ENCODE measurements at regions not wholly inside any gene's neighbourhood (a gene's known extent, or its start where the extent isn't known, plus 50 kb on each side); places are given as distances from the start of the nearest gene placed in this dataset.
"Not testable (repeated sequence)": the region's sequence is repeated elsewhere in the genome, so short reads cannot be mapped to it uniquely, and the experiment has no call there.

- H3K27ac Mint-ChIP-seq: no peak overlapping the region
- POLR2A ChIA-PET: interaction anchor here (1.2 kb wide), 1 partner anchor 10 kb away, joined by 4 read pairs; no protein-coding TSS in a partner anchor
Measured at GRCh38 chr11:121358760-121359159, 66.2 kb downstream of the SC5D start.

GRCh38 chr11:121359591-121359990 lies 67.0 kb downstream of the SC5D start:
- H3K27ac Mint-ChIP-seq: no peak overlapping the region
- DNase-seq: no peak
- POLR2A ChIA-PET: interaction anchor here (1.0 to 1.2 kb wide), 2 partner anchors 9 to 93 kb away, joined by 3 to 4 read pairs; partner anchors contain the start of gene SORL1-AS1
- H3K27me3 Mint-ChIP-seq: peaks cover 2% of the 10 kb centered on the region
- CTCF ChIA-PET: no interaction called here
- H3K9me3 Mint-ChIP-seq: no peaks in the 10 kb centered on the region
- no peaks in the 10 kb centered on the region for H3K4me1 Mint-ChIP-seq
- no peaks in the 10 kb centered on the region for H3K36me3 Mint-ChIP-seq (ENCODE audit: low read depth)
- H3K4me3 Mint-ChIP-seq: no peak overlapping the region

More at GRCh38 chr11:121358760-121359159, 66.2 kb downstream of the SC5D start:
- Mint-ChIP-seq H3K4me1 (no peaks in the 10 kb centered on the region), H3K4me3 (no peak overlapping the region), H3K27me3 (peaks cover 3% of the 10 kb centered on the region), H3K9me3 (no peaks in the 10 kb centered on the region), H3K36me3 (ENCODE audit: low read depth) (no peaks in the 10 kb centered on the region)
- no peak for DNase-seq
- CTCF ChIA-PET: no interaction called here

- H3K9me3 Mint-ChIP-seq; POLR2A ChIA-PET; H3K27me3 Mint-ChIP-seq; H3K4me3 Mint-ChIP-seq; H3K36me3 Mint-ChIP-seq (ENCODE audit: low read depth); DNase-seq; CTCF ChIA-PET; H3K27ac Mint-ChIP-seq: not testable (repeated sequence)
- peaks cover 12% of the 10 kb centered on the region for H3K4me1 Mint-ChIP-seq
Measured at GRCh38 chr11:121362955-121363354, 70.4 kb downstream of the SC5D start.

DNA sequence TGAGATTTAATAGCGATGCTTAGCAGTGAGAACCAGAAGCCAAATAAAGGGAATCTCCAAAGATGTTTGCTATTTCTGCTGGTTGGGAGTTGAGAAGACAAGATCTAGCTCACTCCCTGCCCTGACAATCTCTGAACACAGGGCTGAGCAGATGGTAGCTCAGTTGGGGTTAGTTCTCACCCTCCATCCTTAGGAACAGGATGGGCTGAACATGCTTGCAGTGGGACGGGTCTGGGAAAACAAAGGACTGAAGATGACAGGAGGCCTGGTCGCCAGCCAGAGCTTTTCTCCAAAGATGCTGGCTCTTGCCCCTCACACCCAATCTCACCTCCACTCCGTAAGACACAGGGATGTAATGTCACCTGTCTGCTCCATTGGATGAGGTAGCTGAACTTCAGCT lies 72.7 kb downstream of the SC5D start:
- no peaks in the 10 kb centered on the region for H3K27me3 Mint-ChIP-seq
- peaks cover 26% of the 10 kb centered on the region for H3K4me1 Mint-ChIP-seq
- ChIA-PET CTCF (no interaction called here), POLR2A (no interaction called here)
- H3K27ac Mint-ChIP-seq: no peak overlapping the region
- no peak overlapping the region for H3K4me3 Mint-ChIP-seq
- no peaks in the 10 kb centered on the region for H3K9me3 Mint-ChIP-seq
- H3K36me3 Mint-ChIP-seq (ENCODE audit: low read depth): peaks cover 2% of the 10 kb centered on the region
- DNase-seq: no peak

GRCh38 chr11:121366038-121366437 lies 73.5 kb downstream of the SC5D start:
- H3K9me3 Mint-ChIP-seq: peaks cover 2% of the 10 kb centered on the region
- no peak for DNase-seq
- CTCF ChIA-PET: no interaction called here
- no peaks in the 10 kb centered on the region for H3K27me3 Mint-ChIP-seq
- H3K4me3 Mint-ChIP-seq: no peak overlapping the region
- H3K36me3 Mint-ChIP-seq (ENCODE audit: low read depth): peaks cover 2% of the 10 kb centered on the region
- H3K27ac Mint-ChIP-seq: no peak overlapping the region
- H3K4me1 Mint-ChIP-seq: peaks cover 26% of the 10 kb centered on the region
- POLR2A ChIA-PET: no interaction called here

DNA sequence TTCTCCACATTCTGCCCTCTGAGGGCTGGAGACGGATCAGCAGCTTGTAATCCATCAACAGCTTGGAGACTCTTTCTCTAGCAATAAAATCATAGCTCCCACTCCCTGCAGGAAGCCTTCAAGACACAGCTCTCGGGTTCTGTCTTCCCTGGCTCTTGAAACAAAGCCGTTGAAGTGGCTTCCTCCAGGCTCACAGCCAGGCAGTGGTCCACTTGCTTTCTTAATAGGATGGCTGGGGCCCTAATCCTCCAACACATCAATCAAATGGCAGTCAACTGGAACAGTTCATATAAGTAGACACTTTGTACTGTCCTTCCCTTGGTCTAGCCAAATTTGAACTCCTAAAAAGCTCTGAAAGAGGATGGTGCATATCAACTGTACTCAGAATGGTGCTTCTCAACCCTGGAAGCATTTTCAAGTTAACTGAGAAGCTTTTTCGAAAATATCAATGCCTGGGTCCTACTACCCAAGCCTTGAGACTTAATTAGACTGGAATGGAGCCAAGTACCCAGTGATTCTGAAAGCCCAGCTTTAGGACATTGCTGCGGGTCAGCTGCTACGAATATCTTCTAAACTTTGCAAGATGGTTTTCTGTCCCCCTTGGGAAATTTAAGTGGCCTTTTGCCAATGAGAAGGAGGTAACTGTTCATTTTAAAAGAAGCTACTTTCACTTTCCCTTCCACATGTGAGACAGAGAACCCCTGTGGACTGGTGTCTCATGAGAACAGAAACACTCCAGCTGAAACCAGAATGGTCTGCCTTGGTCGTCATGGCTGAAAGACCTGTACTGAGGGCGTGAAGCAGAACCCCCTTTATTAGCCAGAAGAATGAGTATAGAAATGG lies 74.7 kb downstream of the SC5D start:
- CTCF ChIA-PET: interaction anchor here (0.8 to 1.5 kb wide), 7 partner anchors 9 to 224 kb away, joined by 3 read pairs; no protein-coding TSS in a partner anchor
- H3K36me3 Mint-ChIP-seq (ENCODE audit: low read depth): peaks cover 2% of the 10 kb centered on the region
- H3K4me3 Mint-ChIP-seq: no peak overlapping the region
- H3K4me1 Mint-ChIP-seq: peaks cover 27% of the 10 kb centered on the region
- DNase-seq: peak; percentile 31
- POLR2A ChIA-PET: interaction anchor here (0.7 to 1.7 kb wide), 9 partner anchors 11 to 115 kb away, joined by 3 to 6 read pairs (median 4); no protein-coding TSS in a partner anchor
- no peaks in the 10 kb centered on the region for H3K27me3 Mint-ChIP-seq
- H3K9me3 Mint-ChIP-seq: peaks cover 4% of the 10 kb centered on the region
- peak overlapping the region; percentile 65 for H3K27ac Mint-ChIP-seq

- H3K4me1 Mint-ChIP-seq: peaks cover 31% of the 10 kb centered on the region
- no peak overlapping the region for H3K4me3 Mint-ChIP-seq
- peaks cover 4% of the 10 kb centered on the region for H3K9me3 Mint-ChIP-seq
- POLR2A ChIA-PET: interaction anchor here (0.7 to 1.7 kb wide), 9 partner anchors 9 to 115 kb away, joined by 3 to 6 read pairs (median 4); no protein-coding TSS in a partner anchor
- H3K27me3 Mint-ChIP-seq: no peaks in the 10 kb centered on the region
- peaks cover 2% of the 10 kb centered on the region for H3K36me3 Mint-ChIP-seq (ENCODE audit: low read depth)
- DNase-seq: no peak
- H3K27ac Mint-ChIP-seq: no peak overlapping the region
- CTCF ChIA-PET: interaction anchor here (0.8 to 1.5 kb wide), 7 partner anchors 10 to 223 kb away, joined by 3 read pairs; no protein-coding TSS in a partner anchor
Measured at GRCh38 chr11:121367844-121368225, 75.3 kb downstream of the SC5D start.

- ChIA-PET CTCF (interaction anchor here (0.8 to 1.5 kb wide), 4 partner anchors 11 to 174 kb away, joined by 3 read pairs; no protein-coding TSS in a partner anchor), POLR2A (interaction anchor here (1.0 to 1.6 kb wide), 5 partner anchors 10 to 81 kb away, joined by 3 to 6 read pairs (median 4); no protein-coding TSS in a partner anchor)
- H3K27ac Mint-ChIP-seq: no peak overlapping the region
- H3K4me1 Mint-ChIP-seq: peaks cover 39% of the 10 kb centered on the region
- peaks cover 2% of the 10 kb centered on the region for H3K36me3 Mint-ChIP-seq (ENCODE audit: low read depth)
- H3K4me3 Mint-ChIP-seq: no peak overlapping the region
- no peak for DNase-seq
- H3K9me3 Mint-ChIP-seq: peaks cover 4% of the 10 kb centered on the region
- H3K27me3 Mint-ChIP-seq: no peaks in the 10 kb centered on the region
Measured at GRCh38 chr11:121368364-121369240, 76.0 kb downstream of the SC5D start.

- CTCF ChIA-PET: no interaction called here
- H3K27me3 Mint-ChIP-seq: no peaks in the 10 kb centered on the region
- no peak overlapping the region for H3K27ac Mint-ChIP-seq
- DNase-seq: no peak
- POLR2A ChIA-PET: no interaction called here
- H3K4me3 Mint-ChIP-seq: no peak overlapping the region
- peaks cover 2% of the 10 kb centered on the region for H3K36me3 Mint-ChIP-seq (ENCODE audit: low read depth)
- H3K4me1 Mint-ChIP-seq: peaks cover 39% of the 10 kb centered on the region
- peaks cover 4% of the 10 kb centered on the region for H3K9me3 Mint-ChIP-seq
Measured at GRCh38 chr11:121369366-121369765, 76.8 kb downstream of the SC5D start.

- Mint-ChIP-seq H3K4me1 (peaks cover 36% of the 10 kb centered on the region), H3K36me3 (ENCODE audit: low read depth) (peaks cover 2% of the 10 kb centered on the region), H3K27ac (no peak overlapping the region), H3K4me3 (no peak overlapping the region), H3K27me3 (no peaks in the 10 kb centered on the region), H3K9me3 (peaks cover 4% of the 10 kb centered on the region)
- ChIA-PET POLR2A (no interaction called here), CTCF (interaction anchor here (1.4 kb wide), 1 partner anchor 17 kb away, joined by 3 read pairs; no protein-coding TSS in a partner anchor)
- DNase-seq: no peak
Measured at GRCh38 chr11:121372028-121372427, 79.5 kb downstream of the SC5D start.

GRCh38 chr11:121372671-121373429 lies 79.3 kb upstream of the SORL1 start:
- no peaks in the 10 kb centered on the region for H3K27me3 Mint-ChIP-seq
- DNase-seq: no peak
- ChIA-PET POLR2A (interaction anchor here (0.6 to 1.4 kb wide), 5 partner anchors 10 to 81 kb away, joined by 3 read pairs; partner anchors contain the start of gene SC5D), CTCF (no interaction called here)
- peaks cover 31% of the 10 kb centered on the region for H3K4me1 Mint-ChIP-seq
- H3K27ac Mint-ChIP-seq: peak overlapping the region; percentile 28
- no peak overlapping the region for H3K4me3 Mint-ChIP-seq
- H3K36me3 Mint-ChIP-seq (ENCODE audit: low read depth): no peaks in the 10 kb centered on the region
- H3K9me3 Mint-ChIP-seq: peaks cover 4% of the 10 kb centered on the region

- Mint-ChIP-seq H3K4me1 (peaks cover 32% of the 10 kb centered on the region), H3K27ac (no peak overlapping the region), H3K9me3 (peaks cover 4% of the 10 kb centered on the region), H3K36me3 (ENCODE audit: low read depth) (no peaks in the 10 kb centered on the region), H3K4me3 (no peak overlapping the region), H3K27me3 (no peaks in the 10 kb centered on the region)
- CTCF ChIA-PET: interaction anchor here (0.7 kb wide), 1 partner anchor 8 kb away, joined by 3 read pairs; no protein-coding TSS in a partner anchor
- DNase-seq: no peak
- POLR2A ChIA-PET: no interaction called here
Measured at GRCh38 chr11:121374286-121374985, 77.7 kb upstream of the SORL1 start.
